Neuronal stem cell (in vitro differentiated cells): ENCODE measurements at regions not wholly inside any gene's neighbourhood (a gene's known extent, or its start where the extent isn't known, plus 50 kb on each side); places are given as distances from the start of the nearest gene placed in this dataset.

ENCODE experiments used
- DNase-seq: peaks from one replicate; pipeline ENCODE4 v3.0.0-alpha.2; 2013; ENCODE audit warnings: low spot score
- H2AFZ ChIP-seq: one replicate; pipeline ENCODE4 v1.6.1; 2013; ENCODE audit warnings: mild to moderate bottlenecking, low read length, inconsistent platforms
- H2AK5ac ChIP-seq: 2 replicates; pipeline ENCODE4 v1.6.1; 2013; ENCODE audit warnings: low read depth, mild to moderate bottlenecking, inconsistent platforms, low read length, moderate library complexity, mixed read lengths
- H2BK120ac ChIP-seq: 2 replicates; pipeline ENCODE4 v1.6.1; 2013; ENCODE audit warnings: low read depth, mild to moderate bottlenecking, inconsistent platforms, low read length, moderate library complexity, mixed read lengths
- H2BK12ac ChIP-seq: one replicate; pipeline ENCODE4 v1.6.1; 2013; ENCODE audit warnings: low read length, inconsistent platforms
- H2BK15ac ChIP-seq: 2 replicates; pipeline ENCODE4 v1.6.1; 2013; ENCODE audit warnings: mild to moderate bottlenecking, low read length, inconsistent platforms, mixed read lengths
- H2BK5ac ChIP-seq: one replicate; pipeline ENCODE4 v1.6.1; 2013; ENCODE audit warnings: inconsistent platforms, mild to moderate bottlenecking, low read length, moderate library complexity
- H3K14ac ChIP-seq: one replicate; pipeline ENCODE4 v1.6.1; 2013; ENCODE audit warnings: low read length, inconsistent platforms
- H3K18ac ChIP-seq: 2 replicates; pipeline ENCODE4 v1.6.1; 2013; ENCODE audit warnings: low read length, inconsistent platforms
- H3K23ac ChIP-seq: 2 replicates; pipeline ENCODE4 v1.6.1; 2013; ENCODE audit warnings: low read depth, mild to moderate bottlenecking, mixed read lengths, low read length, inconsistent platforms; ENCODE audit not compliant: poor library complexity
- H3K27ac ChIP-seq: replicated peaks from 3 replicates; pipeline ENCODE4 v1.5.1; 2013; ENCODE audit warnings: low read length, inconsistent platforms
- H3K27me3 ChIP-seq, 3 experiments: 2 replicates each; pipeline ENCODE4 v1.6.1; 2013; ENCODE audit warnings: low read length in 3 of 3, mild to moderate bottlenecking in 2 of 3, inconsistent platforms in 1 of 3, low read depth in 1 of 3, mixed read lengths in 1 of 3, moderate library complexity in 1 of 3; ENCODE audit not compliant: control insufficient read depth in 3 of 3, insufficient read depth in 3 of 3
- H3K36me3 ChIP-seq, 2 donors: replicated peaks in 1 of 2; 2 replicates each; pipeline ENCODE4 v1.6.1; 2013; ENCODE audit warnings: low read length in 2 of 2; ENCODE audit not compliant: control insufficient read depth in 2 of 2, insufficient read depth in 2 of 2
- H3K4ac ChIP-seq: 2 replicates; pipeline ENCODE4 v1.6.1; 2013; ENCODE audit warnings: inconsistent platforms, mild to moderate bottlenecking, low read length, moderate library complexity
- H3K4me1 ChIP-seq, 2 donors: 1 replicate in 1 of 2; 2 replicates in 1 of 2; pipeline ENCODE4 v1.6.1; 2013; ENCODE audit warnings: low read length in 2 of 2, low read depth in 1 of 2; ENCODE audit not compliant: control insufficient read depth in 2 of 2, insufficient read depth in 1 of 2
- H3K4me2 ChIP-seq: one replicate; pipeline ENCODE4 v1.6.1; 2013; ENCODE audit warnings: mild to moderate bottlenecking, low read length, inconsistent platforms; ENCODE audit not compliant: insufficient read depth, poor library complexity, severe bottlenecking
- H3K4me3 ChIP-seq, 2 donors: 2 replicates each; pipeline ENCODE4 v1.5.1; 2013; ENCODE audit warnings: low read length in 2 of 2, mild to moderate bottlenecking in 2 of 2, inconsistent platforms in 1 of 2, moderate library complexity in 1 of 2
- H3K79me1 ChIP-seq: one replicate; pipeline ENCODE4 v1.6.1; 2013; ENCODE audit warnings: low read depth, mild to moderate bottlenecking, inconsistent platforms, low read length, moderate library complexity
- H3K9ac ChIP-seq: one replicate; pipeline ENCODE4 v1.6.1; 2013; ENCODE audit warnings: mild to moderate bottlenecking, low read depth, low read length, inconsistent platforms; ENCODE audit not compliant: poor library complexity
- H3K9me3 ChIP-seq, 2 donors: replicated peaks in 1 of 2; 2 replicates each; pipeline versions ENCODE3 to v1.6.1; 2013; ENCODE audit warnings: low read length in 2 of 2, mild to moderate bottlenecking in 2 of 2, inconsistent platforms in 1 of 2, low read depth in 1 of 2, mixed read lengths in 1 of 2, moderate library complexity in 1 of 2; ENCODE audit not compliant: control insufficient read depth in 2 of 2, insufficient read depth in 1 of 2
- H4K8ac ChIP-seq: one replicate; pipeline ENCODE4 v1.6.1; 2013; ENCODE audit warnings: low read depth, mild to moderate bottlenecking, inconsistent platforms, low read length, moderate library complexity
- H4K91ac ChIP-seq: one replicate; pipeline ENCODE4 v1.6.1; 2013; ENCODE audit warnings: low read length, low read depth, mild to moderate bottlenecking, inconsistent platforms; ENCODE audit not compliant: poor library complexity
- WGBS, 2 donors: extraction: QIAGEN DNeasy Blood & Tissue Kit; methylation state at CpG; one replicate each; pipeline ENCODE4 v1.1.7; 2013; ENCODE audit warnings: missing lambda C conversion rate in 2 of 2, mixed read lengths in 1 of 2; ENCODE audit not compliant: insufficient read length in 2 of 2, insufficient replicate concordance in 1 of 2; ENCODE audit errors: extremely low coverage in 2 of 2; 5-methylcytosine and 5-hydroxymethylcytosine counted together

GRCh38 chr13:55120631-55121030 lies 2020.1 kb upstream of the PRR20A start:
- Histone ChIP-seq H3K4ac (no peak overlapping the region), H2BK12ac (no peak overlapping the region), H3K9ac (no peak overlapping the region), H3K23ac (no peak overlapping the region), H3K36me3 (no peaks in the 10 kb centered on the region), H2AFZ (no peak overlapping the region), H3K14ac (no peak overlapping the region), H3K4me1 (no peaks in the 10 kb centered on the region), H3K27me3 (no peaks in the 10 kb centered on the region), H3K4me3 (no peak overlapping the region), H3K9me3 (no peaks in the 10 kb centered on the region), H3K18ac (no peak overlapping the region), H3K27ac (no peak overlapping the region), H2BK15ac (no peak overlapping the region), H2BK120ac (no peak overlapping the region), H3K79me1 (no peaks in the 10 kb centered on the region), H4K8ac (no peak overlapping the region), H4K91ac (no peak overlapping the region), H2BK5ac (no peak overlapping the region), H3K4me2 (no peak overlapping the region), H2AK5ac (no peak overlapping the region)
- DNase-seq, result no peak

GRCh38 chr13:55155046-55155445 lies 1985.7 kb upstream of the PRR20A start:
- no peak overlapping the region for H2BK5ac ChIP-seq
- no peak overlapping the region for H3K27ac ChIP-seq
- H2AK5ac ChIP-seq, result no peak overlapping the region
- H3K27me3 ChIP-seq, result no peaks in the 10 kb centered on the region
- H2BK15ac ChIP-seq, result no peak overlapping the region
- no peak overlapping the region for H2BK12ac ChIP-seq
- DNase-seq, result no peak
- H3K9me3 ChIP-seq, result peaks cover 0 to 7% of the 10 kb centered on the region in 2 donors
- no peaks in the 10 kb centered on the region for H3K36me3 ChIP-seq
- H3K14ac ChIP-seq, result no peak overlapping the region
- no peak overlapping the region for H3K9ac ChIP-seq
- H3K4me2 ChIP-seq, result no peak overlapping the region
- no peak overlapping the region for H3K4me3 ChIP-seq
- H3K4ac ChIP-seq, result no peak overlapping the region
- no peaks in the 10 kb centered on the region for H3K4me1 ChIP-seq
- no peak overlapping the region for H3K18ac ChIP-seq
- H2BK120ac ChIP-seq, result no peak overlapping the region
- no peak overlapping the region for H3K23ac ChIP-seq
- WGBS, 2 donors, result no CpG with 5 or more reads among the region's 1 CpG
- no peak overlapping the region for H4K91ac ChIP-seq
- no peak overlapping the region for H4K8ac ChIP-seq
- no peaks in the 10 kb centered on the region for H3K79me1 ChIP-seq
- no peak overlapping the region for H2AFZ ChIP-seq

- no peak overlapping the region for H3K9ac ChIP-seq
- H4K91ac ChIP-seq, result no peak overlapping the region
- H2BK12ac ChIP-seq, result no peak overlapping the region
- DNase-seq, result no peak
- H2BK120ac ChIP-seq, result no peak overlapping the region
- peaks cover 0 to 7% of the 10 kb centered on the region in 2 donors for H3K9me3 ChIP-seq
- H3K4me1 ChIP-seq, result no peaks in the 10 kb centered on the region
- H2AK5ac ChIP-seq, result no peak overlapping the region
- H3K4me2 ChIP-seq, result no peak overlapping the region
- no peaks in the 10 kb centered on the region for H3K79me1 ChIP-seq
- H3K23ac ChIP-seq, result no peak overlapping the region
- no peak overlapping the region for H3K4me3 ChIP-seq
- WGBS, 2 donors, result no CpG with 5 or more reads among the region's 4 CpGs
- no peak overlapping the region for H3K27ac ChIP-seq
- H2AFZ ChIP-seq, result no peak overlapping the region
- no peaks in the 10 kb centered on the region for H3K36me3 ChIP-seq
- H4K8ac ChIP-seq, result no peak overlapping the region
- no peak overlapping the region for H3K4ac ChIP-seq
- H3K18ac ChIP-seq, result no peak overlapping the region
- no peaks in the 10 kb centered on the region for H3K27me3 ChIP-seq
- H2BK5ac ChIP-seq, result no peak overlapping the region
- H2BK15ac ChIP-seq, result no peak overlapping the region
- H3K14ac ChIP-seq, result no peak overlapping the region
Observed at GRCh38 chr13:55159765-55160164, 1981.0 kb upstream of the PRR20A start.

GRCh38 chr13:55160867-55161266 lies 1979.9 kb upstream of the PRR20A start:
- H3K23ac ChIP-seq, result no peak overlapping the region
- no peak overlapping the region for H3K4ac ChIP-seq
- no peak for DNase-seq
- no CpG with 5 or more reads among the region's 3 CpGs for WGBS, 2 donors
- H2BK120ac ChIP-seq, result no peak overlapping the region
- no peak overlapping the region for H2BK15ac ChIP-seq
- H2AK5ac ChIP-seq, result no peak overlapping the region
- H2AFZ ChIP-seq, result no peak overlapping the region
- H3K79me1 ChIP-seq, result no peaks in the 10 kb centered on the region
- no peak overlapping the region for H3K14ac ChIP-seq
- no peak overlapping the region for H2BK12ac ChIP-seq
- H3K27me3 ChIP-seq, result no peaks in the 10 kb centered on the region
- H3K36me3 ChIP-seq, result no peaks in the 10 kb centered on the region
- peaks cover 0 to 7% of the 10 kb centered on the region in 2 donors for H3K9me3 ChIP-seq
- H2BK5ac ChIP-seq, result no peak overlapping the region
- no peaks in the 10 kb centered on the region for H3K4me1 ChIP-seq
- H3K9ac ChIP-seq, result no peak overlapping the region
- H3K4me3 ChIP-seq, result no peak overlapping the region
- no peak overlapping the region for H4K91ac ChIP-seq
- no peak overlapping the region for H3K27ac ChIP-seq
- H3K18ac ChIP-seq, result no peak overlapping the region
- H4K8ac ChIP-seq, result no peak overlapping the region
- no peak overlapping the region for H3K4me2 ChIP-seq
